ENCODE measurements at regions not wholly inside any gene's neighbourhood (a gene's known extent, or its start where the extent isn't known, plus 50 kb on each side); places are given as distances from the start of the nearest gene placed in this dataset.

DNA sequence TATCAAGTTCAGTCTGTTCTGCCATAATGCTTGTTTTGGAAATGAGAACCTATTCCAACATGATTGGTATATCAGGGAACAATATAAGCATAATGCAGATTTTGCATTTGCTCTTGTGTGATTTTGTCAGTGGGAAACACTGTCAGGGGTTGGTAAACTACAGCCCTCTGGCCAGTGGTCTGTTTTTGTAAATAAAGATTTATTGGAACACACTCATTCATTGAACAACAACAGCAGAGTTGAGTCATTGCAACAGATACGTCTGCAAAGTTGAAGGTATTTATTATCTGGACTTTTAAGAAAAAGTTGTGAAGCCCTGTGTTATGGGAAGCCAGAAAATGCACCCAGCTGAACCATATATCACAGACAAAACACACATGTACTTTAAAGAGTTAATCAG lies 83.1 kb downstream of the MCFD2 start:
- ChIA-PET CTCF (interaction anchor here (1.1 kb wide), 1 partner anchor 31 kb away, joined by 3 read pairs; no protein-coding TSS in a partner anchor), POLR2A (no interaction called here)
- no peak for DNase-seq (ENCODE audit: extremely low spot score)
- TF ChIP-seq, protein P1, sequence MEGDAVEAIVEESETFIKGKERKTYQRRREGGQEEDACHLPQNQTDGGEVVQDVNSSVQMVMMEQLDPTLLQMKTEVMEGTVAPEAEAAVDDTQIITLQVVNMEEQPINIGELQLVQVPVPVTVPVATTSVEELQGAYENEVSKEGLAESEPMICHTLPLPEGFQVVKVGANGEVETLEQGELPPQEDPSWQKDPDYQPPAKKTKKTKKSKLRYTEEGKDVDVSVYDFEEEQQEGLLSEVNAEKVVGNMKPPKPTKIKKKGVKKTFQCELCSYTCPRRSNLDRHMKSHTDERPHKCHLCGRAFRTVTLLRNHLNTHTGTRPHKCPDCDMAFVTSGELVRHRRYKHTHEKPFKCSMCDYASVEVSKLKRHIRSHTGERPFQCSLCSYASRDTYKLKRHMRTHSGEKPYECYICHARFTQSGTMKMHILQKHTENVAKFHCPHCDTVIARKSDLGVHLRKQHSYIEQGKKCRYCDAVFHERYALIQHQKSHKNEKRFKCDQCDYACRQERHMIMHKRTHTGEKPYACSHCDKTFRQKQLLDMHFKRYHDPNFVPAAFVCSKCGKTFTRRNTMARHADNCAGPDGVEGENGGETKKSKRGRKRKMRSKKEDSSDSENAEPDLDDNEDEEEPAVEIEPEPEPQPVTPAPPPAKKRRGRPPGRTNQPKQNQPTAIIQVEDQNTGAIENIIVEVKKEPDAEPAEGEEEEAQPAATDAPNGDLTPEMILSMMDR (IDR thresholded peaks at IDR 0.05; ENCODE audit: control extremely low read depth, extremely low read depth, low read depth, missing control alignments), result no peak

DNA sequence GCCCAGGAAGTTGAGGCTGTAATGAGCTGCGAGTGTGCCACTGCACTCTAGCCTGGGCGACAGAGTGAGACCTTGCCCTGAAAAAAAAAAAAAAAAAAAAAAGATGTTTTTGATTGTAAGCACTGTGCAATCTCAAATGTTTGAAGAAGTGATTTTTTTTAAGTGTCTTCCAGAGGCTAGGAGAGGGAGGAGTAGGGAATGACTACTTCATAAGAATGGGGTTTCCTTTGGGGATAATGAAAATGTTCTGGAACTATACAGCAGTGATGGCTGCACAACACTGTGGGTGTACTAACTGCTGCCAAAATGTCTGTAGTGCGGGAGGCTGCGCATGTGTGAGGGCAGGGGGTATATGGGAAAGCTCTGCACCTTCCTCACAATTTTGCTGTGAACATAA lies 83.7 kb downstream of the MCFD2 start:
- TF ChIP-seq, protein P1 (IDR thresholded peaks at IDR 0.05; ENCODE audit: control extremely low read depth, extremely low read depth, low read depth, missing control alignments), result no peak
- ChIA-PET POLR2A (no interaction called here), CTCF (interaction anchor here (1.0 to 1.4 kb wide), 3 partner anchors 15 to 491 kb away, joined by 3 to 4 read pairs (median 3); no protein-coding TSS in a partner anchor)
- DNase-seq (ENCODE audit: extremely low spot score), result no peak

DNA sequence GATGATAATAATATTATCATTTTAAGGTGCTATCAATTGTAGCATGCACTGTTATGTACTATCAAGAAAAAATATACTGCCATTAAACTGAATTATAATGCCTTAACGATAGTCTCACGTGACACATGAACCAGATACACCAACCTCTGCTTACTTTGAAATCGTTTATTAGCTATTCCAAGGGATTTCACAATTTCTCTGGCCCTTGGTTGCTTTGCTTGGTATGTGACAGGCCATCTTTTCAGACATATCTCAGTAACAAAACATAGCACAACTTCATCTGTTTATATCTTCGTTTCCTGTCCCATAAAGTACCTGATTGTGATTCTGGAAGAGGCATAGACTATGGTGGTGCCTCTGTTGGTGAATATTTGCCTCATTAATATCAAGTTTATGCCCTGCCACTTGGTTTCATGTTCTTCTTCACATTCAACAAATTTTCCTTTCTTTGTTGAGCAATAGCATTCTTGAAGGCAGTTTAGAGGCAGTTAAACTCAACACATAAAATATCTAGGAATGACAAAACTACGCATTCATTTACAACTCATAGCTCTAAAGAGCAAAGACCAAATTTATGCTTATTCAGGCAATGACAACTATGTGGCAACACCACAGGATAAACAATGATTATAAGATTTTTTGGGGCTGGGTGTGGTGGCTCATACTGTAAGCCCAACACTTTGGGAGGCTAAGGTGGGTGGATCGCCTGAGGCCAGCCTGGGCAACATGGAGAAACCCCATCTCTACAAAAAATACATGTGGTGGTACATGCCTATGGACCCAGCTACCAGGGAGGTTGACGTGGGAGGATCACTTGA lies 84.3 kb downstream of the MCFD2 start:
- TF ChIP-seq, protein P1 (IDR thresholded peaks at IDR 0.05; ENCODE audit: control extremely low read depth, extremely low read depth, low read depth, missing control alignments), result no peak
- no peak for DNase-seq (ENCODE audit: extremely low spot score)
- POLR2A ChIA-PET, result no interaction called here
- CTCF ChIA-PET, result interaction anchor here (1.0 to 1.4 kb wide), 3 partner anchors 9 to 492 kb away, joined by 3 to 4 read pairs (median 3); no protein-coding TSS in a partner anchor

DNA sequence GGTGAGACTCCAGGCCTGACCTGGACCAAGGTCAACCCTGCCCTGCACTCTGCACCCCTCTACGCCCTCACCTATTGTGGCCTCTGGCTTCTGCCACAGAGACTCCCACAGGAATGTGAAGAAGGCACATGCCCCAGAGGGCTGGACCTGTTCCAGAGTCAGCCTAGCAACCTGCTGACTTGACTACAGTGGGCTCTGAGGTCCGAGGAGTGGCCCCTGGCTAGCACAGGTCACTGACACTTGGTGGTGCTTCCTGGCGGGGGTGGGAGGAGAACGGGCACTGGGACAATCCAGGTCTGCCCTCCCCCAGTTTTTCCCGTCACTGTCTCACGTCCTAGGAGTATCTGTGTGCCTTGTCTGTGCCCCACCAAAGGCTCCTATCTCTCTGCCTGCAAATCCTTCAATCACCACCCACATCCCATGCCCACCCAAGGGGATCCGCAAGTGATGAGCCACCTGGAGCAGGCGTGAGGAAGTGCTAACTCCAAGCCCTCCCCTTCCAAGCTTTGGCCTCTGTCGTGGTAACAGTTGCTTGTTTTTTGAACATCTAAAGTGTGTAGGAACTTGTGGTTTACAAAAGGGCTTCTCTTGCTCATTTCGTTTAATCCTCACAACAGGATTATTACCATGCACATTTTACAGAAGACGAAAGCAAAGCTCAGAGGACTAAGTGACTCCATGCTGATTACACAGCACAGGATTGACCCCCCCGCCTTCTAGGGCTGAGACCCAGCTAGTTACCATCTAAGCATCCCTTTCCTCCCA lies 86.2 kb downstream of the MCFD2 start:
- TF ChIP-seq, protein P1 (IDR thresholded peaks at IDR 0.05; ENCODE audit: control extremely low read depth, extremely low read depth, low read depth, missing control alignments), result no peak
- CTCF ChIA-PET, result no interaction called here
- no peak for DNase-seq (ENCODE audit: extremely low spot score)
- POLR2A ChIA-PET, result no interaction called here

DNA sequence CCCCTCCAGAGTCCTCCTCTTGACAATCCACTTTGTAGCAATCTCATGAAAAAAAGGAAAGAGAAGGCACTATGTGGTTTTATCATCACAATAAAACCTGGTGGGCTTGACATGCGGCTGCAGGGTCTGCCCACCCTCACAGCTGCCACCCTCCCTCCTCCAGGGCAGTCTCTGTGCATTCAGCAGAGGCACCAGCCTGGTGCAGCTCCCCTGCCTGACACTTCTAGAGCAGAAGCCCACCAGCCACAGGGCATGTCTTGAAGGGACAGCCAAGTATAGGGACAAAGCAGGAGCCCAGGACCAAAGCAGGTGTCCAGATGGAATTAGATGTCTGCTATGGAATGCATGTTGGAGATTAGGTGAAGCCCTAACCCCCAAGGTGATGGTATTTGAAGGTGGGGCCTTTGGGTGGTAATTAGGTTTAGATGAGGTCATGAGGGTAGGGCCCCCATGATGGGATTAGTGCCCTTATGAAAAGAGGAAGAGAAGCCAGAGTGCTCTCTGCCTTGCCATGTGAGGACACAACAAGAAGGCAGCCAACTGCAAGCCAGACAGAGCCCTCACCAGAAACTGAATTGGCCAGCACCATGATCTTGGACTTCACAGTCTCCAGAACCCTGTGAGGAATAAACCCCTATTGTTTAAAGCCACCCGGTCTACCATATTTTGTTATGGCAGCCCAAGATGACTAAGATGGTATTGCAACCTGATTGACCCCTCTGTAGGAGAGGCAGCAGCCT lies 86.9 kb downstream of the MCFD2 start:
- no peak for DNase-seq (ENCODE audit: extremely low spot score)
- ChIA-PET POLR2A (no interaction called here), CTCF (no interaction called here)
- TF ChIP-seq, protein P1 (IDR thresholded peaks at IDR 0.05; ENCODE audit: control extremely low read depth, extremely low read depth, low read depth, missing control alignments), result no peak

DNA sequence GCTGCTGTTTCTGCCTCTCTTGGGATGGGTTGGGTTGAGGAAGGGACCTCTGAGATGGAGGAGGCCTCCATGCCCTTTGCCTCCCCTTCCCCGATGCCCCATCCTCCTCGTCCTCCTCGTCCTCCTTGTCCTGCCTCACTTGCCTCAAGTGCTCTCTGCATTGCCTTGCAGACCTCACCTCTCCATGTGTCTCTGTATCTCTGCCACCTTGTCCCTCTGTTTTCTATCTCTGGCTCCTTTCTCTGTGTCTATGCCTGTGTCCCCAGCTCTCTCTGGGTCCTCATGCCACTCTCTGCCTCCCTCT lies 87.5 kb downstream of the MCFD2 start:
- CTCF ChIA-PET, result no interaction called here
- TF ChIP-seq, protein P1 (IDR thresholded peaks at IDR 0.05; ENCODE audit: control extremely low read depth, extremely low read depth, low read depth, missing control alignments), result no peak
- POLR2A ChIA-PET, result no interaction called here
- no peak for DNase-seq (ENCODE audit: extremely low spot score)
